UCSD-AML1 (cell line): ENCODE measurements at regions not wholly inside any gene's neighbourhood (a gene's known extent, or its start where the extent isn't known, plus 50 kb on each side); places are given as distances from the start of the nearest gene placed in this dataset.
"Not testable (repeated sequence)": the region's sequence is repeated elsewhere in the genome, so short reads cannot be mapped to it uniquely, and the experiment has no call there.

Experiments
- DNase-seq: peaks from one replicate; lab custom pipeline; 2025; ENCODE audit not compliant: unreplicated experiment; lab: John Stamatoyannopoulos, UW

DNA sequence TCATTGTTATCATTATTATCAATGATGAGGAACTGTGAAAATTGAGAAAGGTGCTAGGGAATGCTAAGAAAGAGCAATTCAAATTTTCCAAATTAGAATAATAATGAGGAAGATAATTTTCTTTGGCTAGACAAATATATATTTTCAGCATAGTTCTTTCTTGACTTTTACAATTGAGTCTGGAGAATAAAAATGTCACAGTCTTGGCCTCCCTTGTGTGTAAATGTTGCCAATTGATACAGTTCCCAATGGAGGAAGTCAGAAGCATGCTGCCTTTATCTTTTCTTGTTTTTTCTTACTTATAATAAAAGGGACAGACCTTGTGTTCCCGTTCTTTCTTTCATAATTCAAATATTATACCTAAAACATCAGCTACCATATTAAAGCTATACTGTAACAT is 774.4 kb downstream of the SI start:
- DNase-seq, result no peak

DNA sequence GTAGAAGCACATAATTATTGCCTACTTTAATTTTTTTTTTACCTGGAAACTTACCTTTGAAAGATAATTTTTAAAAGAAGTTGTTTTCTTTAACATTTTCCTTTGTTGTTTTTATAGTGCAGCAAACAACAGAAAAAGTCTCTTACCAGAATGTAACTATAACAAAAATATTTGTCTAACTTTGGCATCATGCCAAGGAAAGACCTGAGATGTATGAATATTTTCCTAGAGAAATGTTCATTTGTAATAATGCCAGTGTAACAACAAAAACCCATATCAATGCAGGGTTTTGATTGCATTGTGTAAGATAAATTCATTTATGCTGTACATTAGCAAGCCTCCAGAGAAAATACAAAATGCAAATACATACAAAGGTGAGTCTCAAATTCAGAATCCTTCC is 775.7 kb downstream of the SI start:
- no peak for DNase-seq

DNA sequence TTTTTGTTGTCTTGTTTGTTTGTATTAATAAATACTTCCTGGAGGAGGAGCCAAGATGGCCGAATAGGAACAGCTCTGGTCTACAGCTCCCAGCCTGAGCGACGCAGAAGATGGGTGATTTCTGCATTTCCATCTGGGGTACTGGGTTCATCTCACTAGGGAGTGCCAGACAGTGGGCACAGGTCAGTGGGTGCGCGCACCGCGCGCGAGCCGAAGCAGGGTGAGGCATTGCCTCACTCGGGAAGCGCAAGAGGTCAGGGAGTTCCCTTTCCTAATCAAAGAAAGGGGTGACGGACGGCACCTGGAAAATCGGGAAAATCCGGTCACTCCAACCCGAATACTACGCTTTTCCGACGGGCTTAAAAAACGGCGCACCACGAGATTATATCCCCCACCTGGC is 786.8 kb downstream of the SI start:
- DNase-seq, result not testable (repeated sequence)

DNA sequence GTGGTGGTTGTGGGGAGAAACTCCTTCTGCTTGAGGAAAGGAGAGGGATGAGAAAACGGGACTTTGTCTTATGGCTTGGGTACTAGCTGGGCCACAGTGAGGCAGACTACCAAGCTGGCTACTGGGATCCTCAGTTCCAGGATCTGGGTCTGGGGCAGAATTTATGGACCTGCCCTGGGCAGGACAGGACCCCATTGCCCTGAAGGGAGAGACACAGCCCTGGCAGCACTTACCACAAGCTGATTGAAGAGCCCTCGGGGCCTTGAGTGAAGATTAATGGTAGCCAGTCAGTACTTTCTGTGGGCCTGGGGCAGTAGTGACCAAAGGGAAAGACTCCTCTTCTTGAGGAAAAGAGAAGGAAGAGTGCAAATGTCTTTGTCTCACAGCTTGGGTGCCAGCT is 799.7 kb downstream of the SI start:
- DNase-seq, result no peak

DNA sequence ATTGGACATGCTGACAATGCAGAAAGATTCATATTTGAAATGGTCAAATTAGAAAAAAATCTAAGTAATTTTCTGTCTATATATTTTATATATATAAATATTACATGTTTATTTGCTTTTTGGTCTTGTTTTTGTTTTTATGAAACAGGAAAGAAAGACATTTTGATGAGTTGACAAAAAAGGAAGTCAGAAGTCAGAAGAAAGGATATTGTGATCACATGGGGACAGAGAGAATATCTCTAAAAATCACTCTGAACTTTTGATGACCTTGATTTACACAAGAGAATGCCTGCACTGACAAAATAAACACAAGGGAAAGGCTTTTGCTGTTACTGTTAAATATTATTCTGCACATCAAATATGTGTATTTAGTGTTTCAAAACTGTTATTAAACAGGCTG is 811.2 kb downstream of the SI start:
- DNase-seq, result no peak

DNA sequence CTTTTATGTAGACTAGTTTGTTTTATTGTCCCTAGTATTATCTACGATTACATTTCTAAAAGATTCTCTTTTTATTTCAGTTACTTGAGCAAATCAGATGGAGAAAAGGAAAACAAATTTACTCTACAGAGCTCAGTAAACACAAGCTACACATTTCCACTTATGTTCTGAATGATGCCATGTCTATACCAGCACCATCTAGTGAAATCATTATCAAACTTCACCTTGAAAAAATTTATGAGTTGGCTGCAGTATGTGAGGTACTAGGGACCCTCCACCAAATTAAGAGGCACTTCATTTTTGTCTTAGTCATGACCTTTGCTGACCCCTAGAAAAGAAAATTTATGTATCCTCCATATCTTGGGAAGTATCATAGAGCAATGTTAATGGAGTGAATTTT is 827.4 kb downstream of the SI start:
- DNase-seq, result no peak

DNA sequence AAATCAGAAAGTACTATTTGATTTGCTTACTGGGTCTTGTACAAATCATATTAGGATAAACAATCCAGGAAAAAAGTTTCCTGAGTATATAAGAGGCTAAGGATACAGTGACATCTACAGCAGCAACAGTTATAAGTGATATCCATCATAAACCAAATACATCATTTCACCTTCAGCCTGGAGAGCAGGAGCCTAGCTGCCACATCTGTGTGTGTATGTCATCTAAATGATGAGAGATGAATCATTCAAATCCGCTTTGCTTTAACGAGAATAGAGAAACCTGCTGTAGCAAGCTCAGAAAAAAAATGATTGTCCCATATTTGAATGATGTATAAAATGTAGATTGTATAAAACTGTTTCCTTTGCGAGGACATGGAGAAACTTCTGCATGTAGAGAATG is 841.4 kb downstream of the SI start:
- no peak for DNase-seq

DNA sequence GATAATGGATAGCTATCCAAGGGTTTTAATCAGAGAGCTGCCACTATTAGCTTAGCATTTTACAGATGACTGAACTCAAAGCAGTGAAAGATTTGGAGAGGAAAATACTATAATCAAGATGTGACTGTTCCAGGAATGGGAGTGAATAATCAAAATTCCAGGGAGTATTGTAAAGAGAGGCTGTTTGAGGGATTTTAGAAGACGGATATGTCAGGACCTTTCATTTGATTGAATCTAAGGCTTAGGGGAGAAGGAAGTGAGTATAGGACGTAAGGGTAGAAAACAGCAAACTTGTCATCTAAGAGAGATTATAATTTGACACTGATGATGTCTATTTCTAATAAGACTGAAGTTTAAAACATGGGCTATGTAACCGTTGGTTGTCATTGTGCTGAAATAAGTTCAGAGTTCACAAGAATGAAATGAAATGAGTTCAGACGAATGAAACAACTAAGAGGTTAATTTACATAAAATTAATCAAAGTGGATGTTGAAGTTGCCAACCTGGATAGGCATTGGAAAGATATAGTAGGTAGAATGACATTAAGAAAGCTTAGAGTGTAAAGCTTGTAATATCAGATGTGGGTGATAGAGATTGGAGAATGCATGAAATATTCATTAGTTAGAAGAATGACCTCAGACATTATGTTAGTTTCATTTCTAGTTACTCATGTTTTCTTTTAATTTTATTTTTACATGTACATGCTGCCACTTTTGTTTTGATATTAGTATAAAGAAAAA is 842.8 kb downstream of the SI start:
- DNase-seq, result no peak

DNA sequence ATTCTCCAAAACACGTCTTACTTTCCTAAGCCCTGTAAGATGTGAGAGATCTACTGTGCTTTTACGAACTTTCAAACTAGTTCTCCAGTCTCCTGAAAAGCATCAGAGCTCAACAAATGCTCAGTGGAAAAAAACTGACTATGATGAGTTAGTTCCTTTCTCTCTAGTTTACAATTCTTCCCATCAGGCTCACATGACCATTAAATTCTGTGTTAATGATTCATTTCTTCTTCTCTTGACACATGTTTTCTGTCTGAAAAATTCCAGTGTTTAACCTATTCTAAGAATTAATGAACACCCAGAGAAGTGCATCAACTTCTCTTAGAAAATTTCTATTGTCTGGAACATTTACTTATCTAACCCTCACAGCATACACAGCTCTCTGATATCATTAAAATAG is 844.3 kb downstream of the SI start:
- no peak for DNase-seq

DNA sequence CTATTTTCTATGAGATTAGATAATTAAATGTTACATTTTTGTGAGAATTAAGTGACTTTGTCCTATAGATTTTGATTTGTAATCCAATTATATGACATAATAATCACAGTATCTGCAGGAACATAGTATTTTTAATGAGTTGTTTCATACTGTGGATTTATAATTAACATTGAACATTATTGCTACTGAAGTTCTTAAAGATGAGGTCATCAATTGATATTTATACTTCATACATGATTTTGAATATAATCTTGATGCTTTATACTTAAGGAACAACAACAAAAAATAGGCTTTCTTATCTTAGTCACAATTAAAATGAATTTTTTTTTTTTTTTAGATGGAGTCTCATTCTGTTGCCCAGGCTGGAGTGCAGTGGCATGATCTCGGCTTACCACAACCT is 846.6 kb downstream of the SI start:
- no peak for DNase-seq

DNA sequence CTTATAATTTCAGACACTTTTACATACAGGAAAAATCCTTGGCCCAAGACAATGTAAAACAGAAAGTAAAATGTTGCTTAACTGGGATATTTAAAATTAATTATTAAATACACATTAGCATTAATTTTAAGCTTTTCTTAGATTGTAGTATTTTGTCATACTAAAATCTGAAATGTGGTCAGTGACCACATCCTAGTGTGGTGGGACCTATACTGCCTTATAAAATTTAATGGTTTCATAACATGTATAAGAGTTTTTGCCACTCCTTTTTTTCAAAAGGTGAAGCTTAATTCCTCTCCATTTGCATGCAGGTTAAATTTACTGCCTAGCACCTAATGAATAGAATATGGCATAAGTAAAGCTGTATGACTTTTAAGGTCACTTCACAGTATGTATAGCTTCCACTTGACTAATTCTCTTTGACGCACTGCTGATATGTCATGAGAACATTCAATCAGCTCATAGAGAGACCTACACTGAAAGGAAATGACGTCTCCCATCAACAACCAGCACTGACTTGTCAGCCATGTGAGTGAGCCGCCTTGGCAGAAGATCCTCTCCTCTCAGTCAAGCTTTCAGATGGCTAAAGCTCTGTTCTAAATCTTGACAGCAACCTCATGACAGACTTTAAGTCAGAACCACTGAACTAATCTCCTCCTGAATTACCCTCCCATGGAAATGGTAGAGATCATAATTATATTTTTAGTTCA is 847.8 kb downstream of the SI start:
- no peak for DNase-seq

DNA sequence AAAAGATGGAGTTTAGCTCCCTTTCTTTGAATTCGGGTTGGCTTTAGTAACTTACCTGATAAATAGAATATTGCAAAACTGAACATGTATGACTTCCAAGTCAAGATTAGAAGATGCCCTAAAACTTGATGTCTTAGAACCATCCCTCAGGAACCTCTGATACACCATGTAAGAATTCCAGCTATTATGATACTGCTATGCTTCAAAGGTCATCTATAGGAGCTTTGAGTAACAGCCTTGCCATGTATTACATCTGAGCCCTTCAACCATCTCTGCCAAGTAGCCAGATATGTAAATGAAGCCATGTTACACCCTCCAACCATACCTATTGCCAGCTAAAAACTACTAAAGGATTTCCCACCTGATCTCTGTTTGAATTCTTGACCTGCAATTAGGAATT is 854.2 kb downstream of the SI start:
- no peak for DNase-seq

DNA sequence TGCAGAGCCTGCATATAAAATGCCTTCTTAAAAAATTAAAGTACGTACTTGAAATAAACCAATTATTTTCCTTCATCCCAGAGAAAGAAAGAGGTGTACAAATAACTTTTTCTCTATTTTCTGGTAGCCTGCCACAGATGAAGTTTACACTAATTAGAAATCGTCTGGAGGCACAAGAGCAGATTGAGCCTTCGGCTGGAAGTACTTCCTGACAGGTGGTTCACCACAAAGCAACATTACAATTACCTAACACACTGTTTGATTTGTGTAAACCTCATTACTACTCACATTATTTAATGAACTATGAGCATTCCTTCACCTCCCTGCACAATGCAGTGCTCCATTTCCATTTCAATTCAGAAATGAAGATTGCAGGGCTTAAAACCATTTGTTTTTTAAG is 856.1 kb downstream of the SI start:
- DNase-seq, result no peak

DNA sequence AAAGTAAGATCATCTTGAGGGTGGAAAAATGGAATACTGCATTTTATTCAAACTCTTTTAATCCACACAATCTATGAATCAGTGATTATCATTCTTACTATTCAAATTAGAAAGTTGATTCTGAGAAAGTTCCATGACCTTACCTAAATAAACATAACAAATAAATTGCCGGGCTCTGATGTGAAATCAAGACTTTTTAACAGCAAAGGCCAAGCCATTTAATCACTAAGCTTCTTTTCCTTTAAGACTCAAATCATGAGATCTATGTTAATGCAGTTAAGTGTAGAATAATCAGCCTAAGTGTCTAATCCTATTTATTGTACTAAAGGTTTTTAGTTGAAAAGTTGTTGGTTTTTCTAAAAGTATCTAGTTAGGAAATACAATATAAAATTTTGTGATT is 857.0 kb downstream of the SI start:
- no peak for DNase-seq

DNA sequence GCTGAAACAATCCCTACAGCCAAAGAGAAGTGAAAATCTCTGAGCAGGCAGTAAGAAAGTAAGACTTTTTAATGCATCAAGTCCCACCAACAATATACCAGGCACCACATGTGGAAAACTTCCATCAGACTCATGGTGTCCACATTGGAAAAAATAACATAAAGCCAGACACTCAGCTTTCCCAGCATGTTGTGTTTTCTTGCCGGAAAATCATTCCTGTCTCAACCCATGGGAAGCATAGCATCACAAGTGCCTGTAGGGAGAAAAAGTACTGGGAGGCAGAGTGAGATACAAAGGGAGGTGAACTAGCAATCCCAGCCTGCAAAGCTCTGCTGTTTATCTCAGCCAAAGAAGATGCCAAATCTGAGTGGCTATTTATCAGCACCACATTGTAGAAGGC is 868.9 kb downstream of the SI start:
- no peak for DNase-seq

DNA sequence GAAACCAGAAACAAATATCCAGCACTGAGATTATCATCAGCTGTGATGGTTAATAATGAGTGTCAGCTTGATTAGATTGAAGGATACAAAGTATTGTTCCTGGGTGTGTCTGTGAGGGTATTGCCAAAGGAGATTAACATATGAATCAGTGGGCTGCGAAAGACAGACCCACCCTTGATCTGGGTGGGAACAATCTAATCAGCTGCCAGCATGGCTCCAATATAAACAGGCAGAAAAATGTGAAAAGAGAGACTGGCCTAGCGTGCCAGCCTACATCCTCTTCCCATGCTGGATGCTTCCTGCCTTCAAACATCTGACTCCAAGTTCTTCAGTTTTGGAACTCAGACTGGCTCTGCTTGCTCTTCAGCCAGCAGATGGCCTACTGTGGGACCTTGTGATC is 869.5 kb downstream of the SI start:
- DNase-seq, result no peak

DNA sequence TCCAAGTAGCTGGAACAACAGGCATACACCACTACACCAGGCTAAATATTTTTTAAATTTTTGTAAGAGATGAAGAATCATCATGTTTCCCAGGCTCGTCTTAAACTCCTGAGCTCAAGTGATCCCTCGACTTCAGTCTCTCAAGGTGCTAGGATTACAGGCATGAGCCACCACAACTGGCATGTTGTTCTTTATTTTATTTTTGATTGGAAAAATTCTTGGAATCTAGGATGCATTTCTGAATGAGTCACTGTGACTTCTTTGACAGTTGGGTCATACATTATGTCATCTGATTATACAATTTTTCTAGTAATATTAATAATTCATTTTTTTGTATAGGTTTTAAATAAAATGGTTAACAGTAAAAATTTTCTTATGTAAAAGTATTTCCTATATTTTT is 870.2 kb downstream of the SI start:
- no peak for DNase-seq

DNA sequence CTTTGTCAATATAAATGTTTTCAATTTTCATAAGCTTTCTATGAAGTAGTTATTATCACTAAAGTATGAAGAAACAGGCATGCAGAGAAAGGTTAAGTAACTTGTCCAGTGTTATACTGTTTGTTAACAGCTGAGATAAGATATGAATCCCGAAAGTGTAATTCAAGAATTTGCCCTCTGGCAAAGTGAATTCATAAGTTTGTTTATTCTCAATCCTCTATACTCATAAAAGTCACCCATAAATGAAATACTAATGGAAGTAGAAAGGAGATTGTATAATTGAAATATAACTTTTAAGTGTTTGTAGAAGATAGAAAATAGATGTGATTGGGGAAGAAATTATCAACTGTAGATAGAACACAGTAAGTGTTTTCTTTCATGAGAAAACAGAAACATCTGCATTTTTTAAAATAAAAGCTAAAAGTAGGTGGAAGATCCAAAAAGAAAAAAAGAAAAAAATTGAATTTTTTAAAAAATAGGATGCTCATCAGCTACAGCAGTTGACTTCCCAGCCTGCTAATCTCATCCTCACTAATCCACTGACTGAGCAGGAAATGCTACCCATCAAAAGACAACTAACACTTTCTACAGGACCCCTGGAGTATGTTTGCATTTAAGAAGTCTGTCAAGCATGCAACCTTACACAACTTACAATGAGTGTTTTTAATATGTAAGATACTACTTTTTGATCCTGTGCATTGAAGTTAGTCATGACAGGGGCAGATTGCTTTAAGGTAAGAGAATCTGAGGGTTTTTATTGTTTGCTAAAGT is 878.1 kb downstream of the SI start:
- DNase-seq, result no peak

DNA sequence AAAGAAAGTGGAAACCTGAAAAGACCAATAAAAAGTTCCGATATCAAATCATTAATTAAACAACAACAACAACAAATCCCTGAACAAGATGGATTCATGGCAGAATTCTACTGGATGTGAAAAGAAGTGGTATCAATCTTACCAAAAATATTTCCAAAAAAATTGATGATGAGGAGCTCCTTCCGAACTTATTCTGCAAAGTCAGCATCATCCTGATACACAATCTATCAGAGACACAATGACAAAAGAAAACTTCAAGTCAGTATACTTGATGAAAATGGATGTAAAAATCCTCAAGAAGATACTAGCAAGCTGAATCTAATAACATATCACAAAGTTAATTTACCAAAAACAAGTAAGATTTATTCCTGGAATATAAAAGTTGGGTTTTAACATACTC is 881.8 kb downstream of the SI start:
- DNase-seq, result no peak

DNA sequence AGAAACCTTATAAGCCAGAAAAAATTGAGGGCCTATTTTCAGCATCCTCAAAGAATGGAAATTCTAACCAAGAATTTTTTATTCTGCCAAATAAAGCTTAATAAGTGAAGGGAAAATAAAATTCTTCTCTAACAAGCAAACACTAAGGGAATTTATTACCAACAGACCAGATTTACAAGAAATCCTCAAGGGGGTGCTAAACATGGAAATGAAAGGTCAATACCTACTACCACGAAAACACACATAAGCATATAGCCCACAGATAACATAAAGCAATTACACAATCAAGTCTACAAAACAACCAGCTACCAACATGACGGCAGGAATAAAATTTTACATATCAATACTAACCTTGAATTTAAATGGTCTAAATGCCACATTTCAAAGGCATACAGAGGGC is 883.5 kb downstream of the SI start:
- DNase-seq, result no peak

DNA sequence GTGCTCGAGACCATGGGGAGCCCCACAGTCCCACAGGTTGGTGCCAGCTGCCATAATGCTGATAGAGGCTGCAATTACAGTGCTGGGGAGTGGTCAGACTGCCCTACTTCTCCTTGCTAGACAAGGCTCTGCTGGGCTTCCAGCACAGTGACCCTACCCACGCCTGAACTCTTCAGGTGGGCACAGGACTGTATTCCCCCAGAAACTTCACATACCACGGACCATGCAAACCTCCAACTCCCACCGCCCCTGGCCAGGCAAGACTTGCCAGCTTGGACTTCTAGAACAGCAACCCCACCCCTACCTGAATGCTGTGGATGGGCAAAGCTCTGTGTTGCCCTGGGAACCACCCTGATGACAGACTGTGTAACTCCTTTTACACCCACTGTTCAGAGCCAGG is 885.3 kb downstream of the SI start:
- no peak for DNase-seq

DNA sequence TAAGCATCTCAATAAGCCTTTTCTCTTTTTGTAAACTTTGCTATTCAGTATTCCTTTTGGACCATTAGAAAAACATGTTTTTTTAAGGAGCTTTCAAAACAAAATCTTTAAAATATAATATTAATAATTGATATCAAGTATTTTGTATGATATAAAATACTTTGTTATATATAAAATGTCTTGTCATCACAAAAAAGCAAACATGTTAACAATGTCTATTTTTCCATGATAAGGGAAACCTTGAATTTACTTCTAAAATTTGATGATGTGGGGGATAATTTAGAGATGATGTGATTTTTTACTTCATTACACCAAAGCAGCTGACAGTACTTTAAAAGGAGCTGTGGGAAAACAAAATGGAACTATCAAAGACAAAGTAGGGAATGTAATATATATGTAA is 887.7 kb downstream of the SI start:
- DNase-seq, result no peak
